ENCODE measurements at regions not wholly inside any gene's neighbourhood (a gene's known extent, or its start where the extent isn't known, plus 50 kb on each side); places are given as distances from the start of the nearest gene placed in this dataset.

DNA sequence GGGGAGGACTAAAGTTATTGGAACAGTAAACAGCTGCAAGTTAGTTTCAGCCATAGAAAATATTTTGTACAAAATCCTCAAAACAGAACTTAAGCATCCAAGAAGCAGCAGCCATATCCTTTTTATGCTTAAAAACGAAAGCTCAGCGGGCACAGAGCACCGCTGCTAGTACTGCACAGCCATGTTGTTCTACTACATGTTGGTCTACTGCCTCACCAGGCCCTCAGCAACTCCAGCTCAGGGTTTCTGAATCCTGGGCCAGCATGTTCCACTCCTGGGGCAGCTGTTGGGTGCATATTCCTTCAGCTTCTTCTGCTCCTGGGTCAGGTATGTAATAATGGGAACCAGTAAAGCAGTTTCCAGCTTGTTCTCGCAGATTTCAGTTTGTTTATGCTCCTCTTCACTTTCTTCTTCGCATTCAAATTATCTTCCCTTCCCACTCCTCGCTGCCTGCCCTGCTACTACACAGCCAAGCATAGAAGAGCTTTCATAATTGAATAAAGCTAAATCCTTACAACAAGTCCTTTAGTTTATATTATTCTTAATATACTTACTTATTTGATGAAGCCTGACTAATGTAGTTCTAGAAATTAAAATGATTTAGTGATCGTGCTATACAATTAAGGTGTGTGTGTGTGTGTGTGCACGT, 820.5 kb upstream of the ATXN8OS start:
- H3F3A ChIP-seq (ENCODE audit: insufficient read depth) = no peaks in the 10 kb centered on the region
- H3K27ac ChIP-seq (ENCODE audit: low read depth, low read length) = no peak overlapping the region
- no peaks in the 10 kb centered on the region for H3K9me3 ChIP-seq (ENCODE audit: insufficient read depth, low read length)
- H3K79me2 ChIP-seq (ENCODE audit: insufficient read depth, low read length) = no peaks in the 10 kb centered on the region
- H3K36me3 ChIP-seq (ENCODE audit: low read length) = no peaks in the 10 kb centered on the region
- peak overlapping the region; percentile 24; the same call in 1 of the 2 replicates for H3K9ac ChIP-seq (ENCODE audit: low read length)
- H3K9me2 ChIP-seq (replicated peaks; ENCODE audit: insufficient read depth, low read length) = no peaks in the 10 kb centered on the region
- TF ChIP-seq, protein P1, sequence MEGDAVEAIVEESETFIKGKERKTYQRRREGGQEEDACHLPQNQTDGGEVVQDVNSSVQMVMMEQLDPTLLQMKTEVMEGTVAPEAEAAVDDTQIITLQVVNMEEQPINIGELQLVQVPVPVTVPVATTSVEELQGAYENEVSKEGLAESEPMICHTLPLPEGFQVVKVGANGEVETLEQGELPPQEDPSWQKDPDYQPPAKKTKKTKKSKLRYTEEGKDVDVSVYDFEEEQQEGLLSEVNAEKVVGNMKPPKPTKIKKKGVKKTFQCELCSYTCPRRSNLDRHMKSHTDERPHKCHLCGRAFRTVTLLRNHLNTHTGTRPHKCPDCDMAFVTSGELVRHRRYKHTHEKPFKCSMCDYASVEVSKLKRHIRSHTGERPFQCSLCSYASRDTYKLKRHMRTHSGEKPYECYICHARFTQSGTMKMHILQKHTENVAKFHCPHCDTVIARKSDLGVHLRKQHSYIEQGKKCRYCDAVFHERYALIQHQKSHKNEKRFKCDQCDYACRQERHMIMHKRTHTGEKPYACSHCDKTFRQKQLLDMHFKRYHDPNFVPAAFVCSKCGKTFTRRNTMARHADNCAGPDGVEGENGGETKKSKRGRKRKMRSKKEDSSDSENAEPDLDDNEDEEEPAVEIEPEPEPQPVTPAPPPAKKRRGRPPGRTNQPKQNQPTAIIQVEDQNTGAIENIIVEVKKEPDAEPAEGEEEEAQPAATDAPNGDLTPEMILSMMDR (IDR thresholded peaks at IDR 0.05; ENCODE audit: insufficient read depth, low read length, poor library complexity, severe bottlenecking) = no peak
- TF ChIP-seq EZH2phosphoT487 (conservative IDR thresholded peaks at IDR 0.05; ENCODE audit: low read length) = no peak
- H4K20me1 ChIP-seq (ENCODE audit: low read depth, low read length) = no peaks in the 10 kb centered on the region
- H3K4me2 ChIP-seq (ENCODE audit: low read depth, low read length, poor library complexity, severe bottlenecking) = peak overlapping the region; percentile 55
- H3K4me3 ChIP-seq (ENCODE audit: insufficient read depth, low read length, poor library complexity, severe bottlenecking) = peak overlapping the region; percentile 15
- no peaks in the 10 kb centered on the region for H3K27me3 ChIP-seq (ENCODE audit: low read length)
- H2AFZ ChIP-seq (ENCODE audit: low read depth, low read length, severe bottlenecking) = peak overlapping the region; percentile 93

DNA sequence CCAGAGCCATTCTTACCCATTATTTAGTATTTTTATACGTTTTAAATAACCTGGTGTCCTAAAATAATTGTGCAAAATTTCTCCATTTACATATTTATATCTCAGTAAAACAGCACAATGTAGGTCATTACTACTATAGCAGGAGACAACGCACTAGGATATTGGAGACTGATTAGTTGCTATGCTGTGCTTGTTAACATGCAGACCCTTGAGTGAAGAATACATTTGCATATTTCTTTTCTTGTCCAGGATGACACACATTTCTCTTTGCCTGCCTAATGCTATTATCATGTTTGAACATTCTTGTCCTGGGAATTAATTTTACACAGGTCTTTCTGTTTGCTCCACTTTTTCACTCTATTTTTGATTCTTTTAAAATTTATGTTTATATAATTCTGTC, 823.8 kb upstream of the ATXN8OS start:
- H3K27ac ChIP-seq (ENCODE audit: low read depth, low read length) = no peak overlapping the region
- no peaks in the 10 kb centered on the region for H3K9me3 ChIP-seq (ENCODE audit: insufficient read depth, low read length)
- H3K79me2 ChIP-seq (ENCODE audit: insufficient read depth, low read length) = no peaks in the 10 kb centered on the region
- no peaks in the 10 kb centered on the region for H3F3A ChIP-seq (ENCODE audit: insufficient read depth)
- H3K36me3 ChIP-seq (ENCODE audit: low read length) = no peaks in the 10 kb centered on the region
- no peak overlapping the region for H3K4me2 ChIP-seq (ENCODE audit: low read depth, low read length, poor library complexity, severe bottlenecking)
- H4K20me1 ChIP-seq (ENCODE audit: low read depth, low read length) = no peaks in the 10 kb centered on the region
- TF ChIP-seq EZH2phosphoT487 (conservative IDR thresholded peaks at IDR 0.05; ENCODE audit: low read length) = no peak
- TF ChIP-seq, protein P1 (IDR thresholded peaks at IDR 0.05; ENCODE audit: insufficient read depth, low read length, poor library complexity, severe bottlenecking) = no peak
- no peak overlapping the region for H3K9ac ChIP-seq (ENCODE audit: low read length)
- no peak overlapping the region for H3K4me3 ChIP-seq (ENCODE audit: insufficient read depth, low read length, poor library complexity, severe bottlenecking)
- no peaks in the 10 kb centered on the region for H3K27me3 ChIP-seq (ENCODE audit: low read length)
- no peak overlapping the region for H2AFZ ChIP-seq (ENCODE audit: low read depth, low read length, severe bottlenecking)
- no peaks in the 10 kb centered on the region for H3K9me2 ChIP-seq (replicated peaks; ENCODE audit: insufficient read depth, low read length)

DNA sequence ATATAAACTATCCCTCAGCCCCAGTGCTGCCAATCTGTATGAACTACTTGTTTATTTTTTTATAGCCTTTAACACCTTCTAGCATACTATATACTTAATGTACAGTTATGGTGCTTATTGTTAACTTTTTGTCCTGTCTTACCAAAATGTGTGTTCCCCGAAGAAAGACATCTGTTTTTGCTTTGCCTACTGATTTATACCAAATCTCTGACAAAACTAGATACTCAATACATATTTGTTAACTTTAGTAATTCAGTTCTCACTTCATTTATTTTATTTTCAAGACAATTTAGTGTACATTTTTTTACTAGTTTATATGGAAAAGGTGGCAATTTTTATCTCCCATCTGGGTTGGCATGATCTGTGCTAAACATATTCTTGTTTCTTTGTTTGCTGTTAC, 824.3 kb upstream of the ATXN8OS start:
- H3K27me3 ChIP-seq (ENCODE audit: low read length) = no peaks in the 10 kb centered on the region
- H3K79me2 ChIP-seq (ENCODE audit: insufficient read depth, low read length) = no peaks in the 10 kb centered on the region
- H3K27ac ChIP-seq (ENCODE audit: low read depth, low read length) = no peak overlapping the region
- no peak overlapping the region for H3K4me3 ChIP-seq (ENCODE audit: insufficient read depth, low read length, poor library complexity, severe bottlenecking)
- H3K9me2 ChIP-seq (replicated peaks; ENCODE audit: insufficient read depth, low read length) = no peaks in the 10 kb centered on the region
- no peaks in the 10 kb centered on the region for H3K36me3 ChIP-seq (ENCODE audit: low read length)
- H3K4me2 ChIP-seq (ENCODE audit: low read depth, low read length, poor library complexity, severe bottlenecking) = no peak overlapping the region
- TF ChIP-seq, protein P1 (IDR thresholded peaks at IDR 0.05; ENCODE audit: insufficient read depth, low read length, poor library complexity, severe bottlenecking) = no peak
- TF ChIP-seq EZH2phosphoT487 (conservative IDR thresholded peaks at IDR 0.05; ENCODE audit: low read length) = no peak
- H2AFZ ChIP-seq (ENCODE audit: low read depth, low read length, severe bottlenecking) = peak overlapping the region; percentile 31
- H4K20me1 ChIP-seq (ENCODE audit: low read depth, low read length) = no peaks in the 10 kb centered on the region
- H3F3A ChIP-seq (ENCODE audit: insufficient read depth) = no peaks in the 10 kb centered on the region
- no peak overlapping the region for H3K9ac ChIP-seq (ENCODE audit: low read length)
- H3K9me3 ChIP-seq (ENCODE audit: insufficient read depth, low read length) = no peaks in the 10 kb centered on the region
